Thymus (tissue), 11 donors: ENCODE measurements at regions not wholly inside any gene's neighbourhood (a gene's known extent, or its start where the extent isn't known, plus 50 kb on each side); places are given as distances from the start of the nearest gene placed in this dataset.
"Not testable (repeated sequence)": the region's sequence is repeated elsewhere in the genome, so short reads cannot be mapped to it uniquely, and the experiment has no call there.

Experiments
- DNase-seq, 9 donors: peaks; one replicate each; pipeline ENCODE4 v3.0.0-alpha.2; 2013; ENCODE audit warnings: low spot score in 9 of 9, low read depth in 6 of 9, missing footprints in 1 of 9
- H3K27ac ChIP-seq, 2 donors: one replicate each; pipeline ENCODE4 v1.5.1; 2013; ENCODE audit warnings: control low read depth in 1 of 2, low read depth in 1 of 2, low read length in 1 of 2, mild to moderate bottlenecking in 1 of 2, moderate library complexity in 1 of 2
- H3K27me3 ChIP-seq, 2 donors: one replicate each; pipeline ENCODE4 v1.5.1; 2013; ENCODE audit warnings: low read length in 1 of 2; ENCODE audit not compliant: control insufficient read depth in 2 of 2, insufficient read depth in 1 of 2
- H3K36me3 ChIP-seq, 2 donors: one replicate each; pipeline ENCODE4 v1.5.1; 2013; ENCODE audit warnings: low read length in 1 of 2, mild to moderate bottlenecking in 1 of 2, moderate library complexity in 1 of 2; ENCODE audit not compliant: control insufficient read depth in 2 of 2, insufficient read depth in 2 of 2
- H3K4me1 ChIP-seq, 2 donors: one replicate each; pipeline ENCODE4 v1.5.1; 2013; ENCODE audit warnings: low read length in 2 of 2; ENCODE audit not compliant: control insufficient read depth in 2 of 2, insufficient read depth in 2 of 2
- H3K4me3 ChIP-seq, 2 donors: one replicate each; pipeline ENCODE4 v1.5.1; 2013; ENCODE audit warnings: low read length in 2 of 2, control low read depth in 1 of 2, mild to moderate bottlenecking in 1 of 2
- H3K9me3 ChIP-seq, 2 donors: one replicate each; pipeline ENCODE4 v1.5.1; 2013; ENCODE audit warnings: low read length in 1 of 2, mild to moderate bottlenecking in 1 of 2; ENCODE audit not compliant: control insufficient read depth in 2 of 2, insufficient read depth in 1 of 2
- WGBS: extraction: QIAGEN DNeasy Blood & Tissue Kit; methylation state at CpG from one replicate; pipeline ENCODE4 v1.1.7; 2013; 5-methylcytosine and 5-hydroxymethylcytosine counted together
- donor health status: healthy.

- H3K36me3 ChIP-seq: no peaks in the 10 kb centered on the region
- H3K4me1 ChIP-seq: no peaks in the 10 kb centered on the region
- no peak for DNase-seq
- no peaks in the 10 kb centered on the region for H3K27me3 ChIP-seq
- H3K4me3 ChIP-seq: no peak overlapping the region
- WGBS: 95% methylated on average over 7 of the region's 7 CpGs
- no peaks in the 10 kb centered on the region for H3K9me3 ChIP-seq
- H3K27ac ChIP-seq: no peak overlapping the region
Measured at GRCh38 chr10:2335626-2336025, 598.3 kb upstream of the ADARB2 start.

DNA sequence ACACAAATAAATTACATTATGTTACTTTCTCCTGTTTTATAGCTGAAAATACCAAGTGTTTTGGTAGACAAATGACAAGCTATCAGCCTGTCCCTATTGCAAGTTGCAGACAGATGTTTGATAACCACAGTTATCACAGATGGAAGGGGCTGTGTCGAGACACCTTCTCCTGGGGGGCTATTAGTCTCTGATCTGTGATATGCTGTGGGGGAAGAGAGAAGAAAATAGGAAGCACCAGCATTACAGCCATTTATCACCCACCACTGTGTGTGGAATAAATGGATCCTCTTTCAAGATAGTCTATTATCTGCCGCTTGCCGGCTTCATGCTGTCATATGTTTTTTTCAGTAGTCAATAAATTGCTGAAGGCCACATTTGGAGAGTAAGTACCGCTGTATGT, 597.2 kb upstream of the ADARB2 start:
- DNase-seq: no peak
- H3K4me3 ChIP-seq: no peak overlapping the region
- H3K9me3 ChIP-seq: no peaks in the 10 kb centered on the region
- H3K27me3 ChIP-seq: no peaks in the 10 kb centered on the region
- H3K36me3 ChIP-seq: no peaks in the 10 kb centered on the region
- H3K4me1 ChIP-seq: no peaks in the 10 kb centered on the region
- no peak overlapping the region for H3K27ac ChIP-seq
- 87% methylated on average over 4 of the region's 4 CpGs for WGBS

DNA sequence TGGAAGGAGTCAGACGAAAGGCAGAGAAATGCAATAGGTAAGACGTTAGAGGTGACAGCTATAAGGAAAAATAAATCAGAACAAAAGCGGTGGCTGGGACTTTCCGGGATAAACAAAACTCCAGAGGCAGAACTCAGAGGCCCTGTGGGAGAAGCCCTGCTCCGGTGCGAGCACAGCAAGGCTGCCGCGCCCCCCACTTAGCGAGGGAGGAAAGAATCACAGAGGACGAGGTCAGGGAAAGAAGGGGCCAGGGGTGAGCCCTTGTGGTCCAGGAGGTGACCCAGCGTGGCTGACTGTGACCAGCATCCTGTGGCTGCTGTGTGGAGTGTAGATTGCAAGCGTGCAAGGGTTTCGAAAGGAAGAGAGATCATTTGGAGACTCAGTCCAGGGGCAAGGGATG, 591.8 kb upstream of the ADARB2 start:
- Histone ChIP-seq H3K36me3 (no peaks in the 10 kb centered on the region), H3K27ac (no peak overlapping the region), H3K27me3 (no peaks in the 10 kb centered on the region), H3K4me1 (no peaks in the 10 kb centered on the region), H3K4me3 (no peak overlapping the region), H3K9me3 (no peaks in the 10 kb centered on the region)
- 86% methylated on average over 13 of the region's 13 CpGs for WGBS
- DNase-seq: no peak

GRCh38 chr10:2326411-2326810, 589.1 kb upstream of the ADARB2 start:
- WGBS: 84% methylated on average over 6 of the region's 6 CpGs
- Histone ChIP-seq H3K4me1 (no peaks in the 10 kb centered on the region), H3K36me3 (no peaks in the 10 kb centered on the region), H3K4me3 (no peak overlapping the region), H3K9me3 (no peaks in the 10 kb centered on the region), H3K27ac (no peak overlapping the region), H3K27me3 (no peaks in the 10 kb centered on the region)
- no peak for DNase-seq

GRCh38 chr10:2315045-2315485, 577.7 kb upstream of the ADARB2 start:
- not testable (repeated sequence) for H3K9me3 ChIP-seq, DNase-seq, H3K27me3 ChIP-seq, H3K4me3 ChIP-seq, H3K27ac ChIP-seq, H3K36me3 ChIP-seq, H3K4me1 ChIP-seq
- WGBS: 93% methylated on average over 32 of the region's 32 CpGs

DNA sequence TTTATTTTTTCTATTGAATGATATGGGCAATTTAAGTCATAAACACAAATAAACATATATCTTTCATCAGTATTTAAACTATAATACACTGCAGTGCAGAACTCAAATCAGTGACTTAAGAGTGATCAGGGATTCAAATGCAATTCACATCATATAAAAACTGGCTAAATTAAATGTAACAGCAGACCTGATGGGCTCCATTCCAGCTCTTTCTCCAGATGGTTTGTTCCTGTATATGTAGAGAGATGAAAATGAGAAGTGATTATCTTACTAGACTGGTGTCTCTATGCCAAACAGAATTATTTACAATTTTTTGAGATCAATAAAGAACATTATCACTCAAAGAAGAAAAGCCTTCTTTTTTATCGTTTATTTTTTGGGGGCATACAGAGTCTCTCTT, 568.8 kb upstream of the ADARB2 start:
- Histone ChIP-seq H3K4me3 (no peak overlapping the region), H3K27ac (no peak overlapping the region), H3K9me3 (peaks cover 0 to 4% of the 10 kb centered on the region in 2 donors), H3K36me3 (no peaks in the 10 kb centered on the region), H3K27me3 (no peaks in the 10 kb centered on the region), H3K4me1 (no peaks in the 10 kb centered on the region)
- WGBS: 95% methylated on average over 1 of the region's 1 CpG
- DNase-seq: no peak

DNA sequence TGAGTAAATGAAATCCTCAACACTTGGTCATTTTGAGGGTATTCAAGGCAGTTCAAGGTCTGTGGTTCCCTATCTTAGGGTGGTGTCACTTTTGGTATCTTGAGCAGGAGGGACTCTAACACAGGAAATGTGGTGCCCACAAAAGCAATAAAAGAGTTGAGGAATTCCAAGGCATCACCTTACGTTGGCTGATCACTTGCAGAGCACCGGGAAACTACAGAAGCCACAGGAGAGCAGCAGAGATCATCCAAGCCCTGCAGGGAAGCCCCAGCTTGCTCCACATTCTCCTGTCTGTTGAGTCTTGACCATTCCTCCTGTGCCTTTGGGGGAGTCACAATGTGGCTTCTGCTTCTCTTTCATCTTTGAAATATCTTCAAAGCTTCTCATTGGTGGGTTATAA, 565.8 kb upstream of the ADARB2 start:
- H3K4me3 ChIP-seq: no peak overlapping the region
- no peaks in the 10 kb centered on the region for H3K36me3 ChIP-seq
- H3K27me3 ChIP-seq: no peaks in the 10 kb centered on the region
- H3K9me3 ChIP-seq: peaks cover 0 to 4% of the 10 kb centered on the region in 2 donors
- no peaks in the 10 kb centered on the region for H3K4me1 ChIP-seq
- 78% methylated on average over 2 of the region's 2 CpGs for WGBS
- DNase-seq: no peak
- H3K27ac ChIP-seq: no peak overlapping the region

- WGBS: 95% methylated on average over 8 of the region's 8 CpGs
- no peak for DNase-seq
- no peaks in the 10 kb centered on the region for H3K27me3 ChIP-seq
Measured at GRCh38 chr10:2301227-2301626, 563.9 kb upstream of the ADARB2 start.

DNA sequence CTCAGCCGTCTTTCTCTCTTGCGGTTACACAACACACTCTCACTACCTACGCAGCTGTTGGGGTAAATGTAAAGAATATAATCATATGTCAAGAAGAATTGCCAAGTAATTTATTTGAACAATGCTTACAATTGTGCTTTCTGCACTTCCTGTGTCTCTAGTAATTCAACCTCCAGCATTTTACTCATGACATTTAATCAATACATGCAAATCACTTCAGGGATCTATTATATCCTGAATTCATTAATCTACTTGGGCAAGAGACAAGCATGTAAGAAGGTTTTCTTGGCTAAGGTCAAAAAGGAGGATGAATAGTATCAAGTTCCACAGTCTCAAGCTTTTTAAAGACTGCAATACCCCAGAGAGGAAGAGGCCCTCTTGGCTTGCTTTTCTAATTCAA, 562.9 kb upstream of the ADARB2 start:
- Histone ChIP-seq H3K4me3 (no peak overlapping the region), H3K36me3 (no peaks in the 10 kb centered on the region), H3K4me1 (no peaks in the 10 kb centered on the region), H3K27ac (no peak overlapping the region), H3K27me3 (no peaks in the 10 kb centered on the region), H3K9me3 (peaks cover 0 to 4% of the 10 kb centered on the region in 2 donors)
- WGBS: 95% methylated on average over 3 of the region's 3 CpGs
- no peak for DNase-seq

More at GRCh38 chr10:2301227-2301626, 563.9 kb upstream of the ADARB2 start:
- Histone ChIP-seq H3K27ac (no peak overlapping the region), H3K4me1 (no peaks in the 10 kb centered on the region), H3K4me3 (no peak overlapping the region), H3K36me3 (no peaks in the 10 kb centered on the region), H3K9me3 (peaks cover 0 to 4% of the 10 kb centered on the region in 2 donors)
